ENCODE measurements at regions not wholly inside any gene's neighbourhood (a gene's known extent, or its start where the extent isn't known, plus 50 kb on each side); places are given as distances from the start of the nearest gene placed in this dataset.

DNA sequence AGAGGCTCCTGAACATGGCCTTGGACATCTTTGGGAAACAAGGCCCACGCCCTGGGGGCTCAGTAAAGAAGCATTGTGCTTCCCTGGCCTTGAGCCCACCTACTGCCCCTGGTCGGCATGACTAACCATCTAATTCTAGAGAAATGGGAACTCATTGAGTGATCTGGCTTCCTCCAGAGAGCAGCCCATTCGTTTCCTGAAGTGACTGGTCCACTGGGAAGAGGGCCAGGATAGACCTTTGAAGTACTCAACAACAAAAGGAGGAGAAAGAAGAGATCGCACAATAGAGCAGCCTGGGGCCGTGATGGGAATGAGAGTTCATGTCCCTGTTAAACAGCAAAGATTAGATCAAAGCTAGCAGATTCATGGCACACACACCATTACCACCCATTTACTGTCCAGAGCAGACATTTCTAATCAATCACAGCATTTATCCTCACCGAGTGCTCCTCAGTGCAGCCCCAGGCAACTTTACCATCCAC, 514.4 kb upstream of the PROK2 start:
- DNase-seq (ENCODE audit: low read depth) = no peak

GRCh38 chr3:72298201-72299152, 513.5 kb upstream of the PROK2 start:
- no peak for DNase-seq (ENCODE audit: low read depth)

- DNase-seq (ENCODE audit: low read depth) = no peak
Observed at GRCh38 chr3:72297481-72297880, 512.5 kb upstream of the PROK2 start.

GRCh38 chr3:72296477-72297111, 511.6 kb upstream of the PROK2 start:
- DNase-seq (ENCODE audit: low read depth) = no peak

DNA sequence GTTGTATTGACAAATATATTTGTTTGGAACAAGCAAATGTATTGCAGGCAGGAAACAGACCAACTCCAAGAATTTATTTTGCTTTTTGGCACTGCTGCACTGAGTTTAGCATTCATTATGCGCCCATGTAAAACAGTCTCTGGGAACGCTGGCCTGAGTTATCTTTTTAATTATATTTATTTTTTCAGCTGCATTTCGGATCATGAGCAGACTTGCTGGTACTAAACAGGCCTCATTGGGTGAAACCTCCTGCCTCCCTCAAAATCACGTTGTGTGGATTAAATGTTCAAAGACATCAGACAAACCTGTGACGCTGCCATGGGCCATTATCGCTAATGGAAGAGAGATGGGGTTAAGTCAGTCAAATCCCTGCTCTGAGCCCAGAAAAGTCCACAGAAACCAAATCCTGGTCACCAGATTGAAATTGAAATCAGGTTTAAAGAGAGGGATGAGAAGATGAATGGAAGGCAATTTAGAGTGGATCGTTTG, 511.1 kb upstream of the PROK2 start:
- no peak for DNase-seq (ENCODE audit: low read depth)

- DNase-seq (ENCODE audit: low read depth) = no peak
Observed at GRCh38 chr3:72295276-72295961, 510.5 kb upstream of the PROK2 start.

DNA sequence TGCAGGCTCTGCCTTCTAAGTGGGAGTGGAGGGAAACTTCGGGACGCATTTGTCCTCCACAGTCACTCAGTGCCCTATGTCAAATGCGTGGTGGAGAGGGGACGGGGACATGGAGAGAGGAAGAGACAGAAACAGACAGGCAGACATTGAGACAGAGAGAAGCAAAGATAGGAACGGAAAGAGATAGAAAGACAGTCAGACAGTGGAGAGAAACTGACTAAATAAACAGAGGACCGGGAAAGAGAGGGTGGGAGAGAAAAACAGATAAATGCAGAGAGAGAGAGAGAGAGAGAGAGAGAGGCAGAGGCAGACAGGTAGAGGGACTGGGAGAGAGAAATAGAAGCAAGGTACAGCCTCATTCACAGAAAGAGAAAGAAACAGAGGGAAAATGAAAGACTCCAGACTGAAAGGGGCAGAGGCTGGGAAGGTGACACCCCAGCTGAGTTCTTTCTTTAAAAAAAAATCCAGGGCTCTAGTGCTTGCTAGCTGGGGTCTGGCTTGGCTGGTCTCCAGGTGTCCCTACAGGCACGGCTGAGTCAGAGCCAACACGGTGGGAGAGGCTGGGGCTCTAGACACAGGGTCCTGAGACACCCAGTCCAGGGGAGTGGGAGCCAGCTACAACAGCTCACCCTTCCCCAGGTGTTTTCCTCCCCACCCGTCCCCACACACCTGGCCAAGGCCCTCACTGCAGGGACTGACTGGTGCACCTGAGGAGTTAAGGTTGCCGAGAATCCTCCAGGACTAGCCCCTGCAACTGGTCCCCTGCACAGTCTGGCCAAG, 506.1 kb upstream of the PROK2 start:
- DNase-seq (ENCODE audit: low read depth) = no peak

GRCh38 chr3:72289692-72290071, 504.7 kb upstream of the PROK2 start:
- DNase-seq (ENCODE audit: low read depth) = no peak

- DNase-seq (ENCODE audit: low read depth) = no peak
Observed at GRCh38 chr3:72288955-72289691, 504.2 kb upstream of the PROK2 start.

- DNase-seq (ENCODE audit: low read depth) = no peak
Observed at GRCh38 chr3:72287956-72288355, 503.0 kb upstream of the PROK2 start.

GRCh38 chr3:72285502-72285901, 500.6 kb upstream of the PROK2 start:
- DNase-seq (ENCODE audit: low read depth) = no peak

GRCh38 chr3:72284471-72284870, 499.5 kb upstream of the PROK2 start:
- no peak for DNase-seq (ENCODE audit: low read depth)

DNA sequence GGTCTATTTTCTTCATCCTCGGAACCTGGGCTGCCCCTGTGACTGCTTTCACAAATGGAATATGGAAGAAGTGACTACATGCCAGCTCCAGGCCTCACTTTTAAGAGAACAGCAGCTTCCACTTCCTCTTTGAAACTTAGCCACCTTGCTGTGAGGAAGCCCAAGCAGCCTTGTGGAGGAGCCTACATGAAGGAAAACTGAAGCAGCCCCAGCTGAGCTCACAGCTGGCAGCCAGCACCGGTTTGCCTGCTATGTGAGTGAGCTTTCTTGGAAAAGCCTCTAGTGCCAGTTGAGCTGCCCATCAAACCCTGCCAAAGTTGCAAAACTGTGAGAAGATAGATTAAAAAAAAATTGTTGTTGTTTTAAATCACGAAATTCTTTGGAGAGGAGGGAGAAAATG, 498.0 kb upstream of the PROK2 start:
- DNase-seq (ENCODE audit: low read depth) = no peak

- no peak for DNase-seq (ENCODE audit: low read depth)
Observed at GRCh38 chr3:72281551-72281950, 496.6 kb upstream of the PROK2 start.

- DNase-seq (ENCODE audit: low read depth) = no peak
Observed at GRCh38 chr3:72280876-72281275, 495.9 kb upstream of the PROK2 start.

- DNase-seq (ENCODE audit: low read depth) = no peak
Observed at GRCh38 chr3:72279631-72280041, 494.7 kb upstream of the PROK2 start.

- DNase-seq (ENCODE audit: low read depth) = no peak
Observed at GRCh38 chr3:72279068-72279604, 494.2 kb upstream of the PROK2 start.

DNA sequence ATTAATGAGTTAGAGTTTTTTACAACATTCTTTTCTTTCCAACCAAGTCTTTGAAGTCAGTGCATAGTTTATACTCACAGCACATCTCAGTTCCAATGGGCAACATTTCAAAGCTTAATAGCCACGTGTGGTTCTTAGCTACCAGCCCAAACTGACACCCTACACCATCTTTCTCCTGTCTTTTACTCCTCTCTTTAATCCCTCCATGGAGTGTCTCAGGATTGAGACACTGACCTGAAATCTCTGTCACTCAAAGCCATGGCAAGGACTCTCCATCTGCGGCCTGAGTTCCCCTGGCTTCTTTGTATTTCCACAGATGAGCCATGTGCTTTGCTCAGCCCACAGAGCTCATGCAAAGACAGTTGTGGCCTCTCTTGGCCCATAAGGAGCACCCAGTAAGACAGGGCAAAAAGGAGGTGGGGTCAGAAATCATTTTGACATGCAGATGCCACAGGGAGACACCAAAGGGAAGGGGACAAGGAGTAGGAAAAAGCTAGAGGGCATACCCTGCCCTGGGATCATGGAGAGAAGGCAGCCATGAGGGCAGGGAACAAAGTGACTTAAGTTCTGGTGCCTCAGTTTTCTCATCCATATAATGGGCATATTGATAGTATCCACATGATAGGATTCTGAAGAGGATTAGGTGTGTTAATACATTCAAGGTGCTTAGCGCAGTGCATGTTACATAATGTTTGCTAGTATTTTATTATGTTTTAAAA, 493.6 kb upstream of the PROK2 start:
- no peak for DNase-seq (ENCODE audit: low read depth)

GRCh38 chr3:72277710-72278109, 492.8 kb upstream of the PROK2 start:
- DNase-seq (ENCODE audit: low read depth) = no peak

DNA sequence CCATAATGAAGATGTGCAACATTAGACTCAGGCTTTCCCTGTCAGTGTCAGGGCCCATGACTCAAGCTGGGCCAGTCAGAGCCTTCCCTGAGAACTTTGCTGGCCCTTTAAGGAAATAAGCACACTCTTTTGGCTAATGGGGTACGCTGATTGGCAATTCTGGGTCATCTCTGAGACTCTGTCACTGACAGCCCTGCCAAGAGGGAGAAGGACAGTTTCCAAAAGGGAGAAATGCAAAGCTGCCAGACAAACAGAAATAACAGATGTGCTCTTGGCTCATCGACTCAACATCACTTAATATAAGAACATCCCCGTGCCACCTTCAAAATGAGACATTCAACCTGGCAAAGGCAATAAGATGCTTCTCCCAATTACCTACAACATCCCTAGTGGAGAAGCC, 491.9 kb upstream of the PROK2 start:
- DNase-seq (ENCODE audit: low read depth) = no peak

Measured in activated T-helper 9 cell treated with anti-CD3 and anti-CD28 coated beads, Interleukin-2, amount 50 U/mL, for 16 hours (primary cell).